ENCODE measurements at regions not wholly inside any gene's neighbourhood (a gene's known extent, or its start where the extent isn't known, plus 50 kb on each side); places are given as distances from the start of the nearest gene placed in this dataset.

GRCh38 chr5:125002727-125003598 is 256.5 kb upstream of the ZNF608 start (continued):
- TF ChIP-seq REST (IDR thresholded peaks at IDR 0.05; ENCODE audit: low read depth, low read length) = no peak
- TF ChIP-seq RUNX3 (IDR thresholded peaks at IDR 0.05; ENCODE audit: low read length) = peak; percentile 86
- no peak for TF ChIP-seq BCL3 (IDR thresholded peaks at IDR 0.05; ENCODE audit: borderline replicate concordance, insufficient read depth, low read depth, low read length, poor library complexity, severe bottlenecking)

- intact Hi-C loops (cut with micrococcal nuclease; ENCODE audit: unreplicated experiment) (no loop called here), in situ Hi-C loops (cut with MboI) (no loop called here)
- Histone ChIP-seq H3K9ac (ENCODE audit: control insufficient read depth, insufficient read depth, low read length) (no peak overlapping the region), H3K27ac (ENCODE audit: control insufficient read depth, insufficient read depth) (no peak overlapping the region), H2AFZ (ENCODE audit: control insufficient read depth, low read depth, low read length) (no peak overlapping the region), H3K27me3 (replicated peaks in 1 of 2; ENCODE audit: control insufficient read depth in 2 of 2, insufficient read depth in 2 of 2, low read length in 1 of 2) (no peaks in the 10 kb centered on the region), H3K9me3 (replicated peaks; ENCODE audit: control insufficient read depth, insufficient read depth, low read length) (no peaks in the 10 kb centered on the region; the same call in 2 of the 3 replicates), H3K36me3 (ENCODE audit: control insufficient read depth in 2 of 2, insufficient read depth in 2 of 2, low read length in 1 of 2) (no peaks in the 10 kb centered on the region), H3K79me2 (ENCODE audit: control insufficient read depth, insufficient read depth, low read length) (no peaks in the 10 kb centered on the region), H3K4me2 (ENCODE audit: control insufficient read depth, insufficient read depth) (no peak overlapping the region), H3K4me1 (ENCODE audit: control insufficient read depth, insufficient read depth, low read length) (peaks cover 10% of the 10 kb centered on the region; the same call in 1 of the 2 replicates), H4K20me1 (ENCODE audit: control insufficient read depth, insufficient read depth) (no peaks in the 10 kb centered on the region), H3K4me3 (no peak overlapping the region)
- no peak for FAIRE-seq
- BruUV-seq (replicated peaks) = no TSS peak
- POLR2A ChIA-PET = interaction anchor here (1.0 kb wide), 1 partner anchor 110 kb away, joined by 3 read pairs; no protein-coding TSS in a partner anchor
- 98% methylated on average over 5 of the region's 5 CpGs for WGBS (ENCODE audit: insufficient coverage, insufficient replicate concordance, low lambda C conversion rate, missing lambda C conversion rate)
- CTCF ChIA-PET = interaction anchor here (0.7 to 1.9 kb wide), 5 partner anchors 8 to 272 kb away, joined by 3 to 6 read pairs (median 3); no protein-coding TSS in a partner anchor
- ATAC-seq = no peak
- RAD21 ChIA-PET (ENCODE audit: unreplicated experiment) = interaction anchor here (0.9 to 5.1 kb wide), 9 partner anchors 23 to 256 kb away, joined by 4 to 55 read pairs (median 11); no protein-coding TSS in a partner anchor
- SMC1A ChIA-PET (ENCODE audit: uncharacterized antibody, unreplicated experiment) = interaction anchor here (0.6 to 5.7 kb wide), 15 partner anchors 16 to 256 kb away, joined by 3 to 47 read pairs (median 3); no protein-coding TSS in a partner anchor
- DNase-seq (ENCODE audit: low read depth, low spot score) = no peak
- TF ChIP-seq IRF3 (IDR thresholded peaks at IDR 0.05) = no peak
- no peak for TF ChIP-seq SMC3 (IDR thresholded peaks at IDR 0.05; ENCODE audit: borderline replicate concordance, low read length)
- TF ChIP-seq NR2C2 (IDR thresholded peaks at IDR 0.05; ENCODE audit: borderline replicate concordance, control insufficient read depth, insufficient read length, low read depth) = no peak
- no peak for TF ChIP-seq JUND (IDR thresholded peaks at IDR 0.05; ENCODE audit: low read depth, low read length)
- TF ChIP-seq RB1 (IDR thresholded peaks at IDR 0.05; ENCODE audit: borderline replicate concordance) = no peak
- no peak for TF ChIP-seq MYB (IDR thresholded peaks at IDR 0.05; ENCODE audit: borderline replicate concordance, low read depth, low read length)
- TF ChIP-seq MLLT1 (IDR thresholded peaks at IDR 0.05) = no peak
- TF ChIP-seq POLR2AphosphoS2 (IDR thresholded peaks at IDR 0.05; ENCODE audit: low read depth, low read length) = no peak
Measured at GRCh38 chr5:125004009-125004408, 257.6 kb upstream of the ZNF608 start.

All from GM12878 (cell line).